GM23338 (cell line): ENCODE measurements at regions not wholly inside any gene's neighbourhood (a gene's known extent, or its start where the extent isn't known, plus 50 kb on each side); places are given as distances from the start of the nearest gene placed in this dataset.

Experiments
- ATAC-seq: fragments of 200-7000 bp; cut with Tn5 transposase; 3 replicates; pipeline ENCODE4 v1.9.1; 2020
- DNase-seq: peaks from one replicate; pipeline ENCODE4 v3.0.0-alpha.2; 2015; ENCODE audit warnings: low spot score
- H2AFZ ChIP-seq: fragments of 200-600 bp; sonication (generic); 2 replicates; pipeline ENCODE4 v1.8.0; 2016; ENCODE audit warnings: antibody characterized with exemption, mild to moderate bottlenecking, moderate library complexity
- H3F3A ChIP-seq: fragments of 200-600 bp; sonication (generic); replicated peaks from 2 replicates; pipeline ENCODE4 v1.8.0; 2017; ENCODE audit warnings: antibody characterized with exemption, mixed run types, low read depth
- H3K27ac ChIP-seq: fragments of 200-600 bp; sonication (generic); 2 replicates; pipeline ENCODE4 v1.6.1; 2016; ENCODE audit warnings: low read depth
- H3K27me3 ChIP-seq: fragments of 200-600 bp; sonication (generic); 2 replicates; pipeline ENCODE4 v1.8.0; 2016; ENCODE audit warnings: mild to moderate bottlenecking, mixed run types, moderate library complexity; ENCODE audit not compliant: insufficient read depth
- H3K36me3 ChIP-seq: fragments of 200-600 bp; sonication (generic); 2 replicates; pipeline ENCODE4 v1.8.0; 2016; ENCODE audit warnings: mild to moderate bottlenecking; ENCODE audit not compliant: insufficient read depth
- H3K4me1 ChIP-seq: fragments of 200-600 bp; sonication (generic); 2 replicates; pipeline ENCODE4 v1.8.0; 2016; ENCODE audit warnings: mild to moderate bottlenecking, moderate library complexity; ENCODE audit not compliant: insufficient read depth
- H3K4me2 ChIP-seq: fragments of 200-600 bp; sonication (generic); 2 replicates; pipeline ENCODE4 v1.7.1; 2017; ENCODE audit warnings: mixed run types
- H3K4me3 ChIP-seq: fragments of 200-600 bp; sonication (generic); 2 replicates; pipeline ENCODE4 v1.6.1; 2016; ENCODE audit warnings: mixed run types
- H3K79me2 ChIP-seq: fragments of 200-600 bp; sonication (generic); replicated peaks from 2 replicates; pipeline ENCODE4 v1.8.0; 2017; ENCODE audit warnings: mild to moderate bottlenecking; ENCODE audit not compliant: insufficient read depth
- H3K9me2 ChIP-seq: fragments of 200-600 bp; sonication (generic); 2 replicates; pipeline ENCODE4 v1.8.0; 2017; ENCODE audit not compliant: insufficient read depth
- H4K20me1 ChIP-seq: fragments of 200-600 bp; sonication (generic); replicated peaks from 2 replicates; pipeline ENCODE4 v1.8.0; 2017; ENCODE audit warnings: mild to moderate bottlenecking; ENCODE audit not compliant: insufficient read depth
- H3K27ac Mint-ChIP-seq: 2 replicates; pipeline ENCODE4 v1.8.0; 2020; ENCODE audit warnings: inconsistent platforms, mild to moderate bottlenecking, moderate library complexity, mixed read lengths
- H3K27me3 Mint-ChIP-seq: 3 replicates; pipeline ENCODE4 v1.8.0; 2022; ENCODE audit warnings: low read depth, mild to moderate bottlenecking, moderate library complexity, mixed read lengths, inconsistent platforms; ENCODE audit not compliant: insufficient read depth, poor library complexity
- H3K36me3 Mint-ChIP-seq: 3 replicates; pipeline ENCODE4 v1.8.0; 2021; ENCODE audit warnings: low read depth, mild to moderate bottlenecking, inconsistent platforms, moderate library complexity, mixed read lengths
- H3K4me1 Mint-ChIP-seq: 3 replicates; pipeline ENCODE4 v1.8.0; 2020; ENCODE audit warnings: mild to moderate bottlenecking, inconsistent platforms, mixed read lengths
- H3K4me3 Mint-ChIP-seq: 3 replicates; pipeline ENCODE4 v1.8.0; 2021; ENCODE audit warnings: moderate library complexity, mild to moderate bottlenecking, inconsistent platforms, mixed read lengths
- H3K9me3 Mint-ChIP-seq: 3 replicates; pipeline ENCODE4 v1.8.0; 2020; ENCODE audit warnings: moderate library complexity, mild to moderate bottlenecking, inconsistent platforms, mixed read lengths
- CREB1 ChIP-seq: fragments of 250-450 bp; sonication (Bioruptor Pico); IDR thresholded peaks from 2 replicates; pipeline ENCODE4 v1.5.0; 2020; ENCODE audit warnings: low read depth, mild to moderate bottlenecking, moderate library complexity
- CTCF ChIP-seq, 2 experiments: fragments of 200-600 bp in 1 of 2; sonication (generic) in 1 of 2; conservative IDR thresholded peaks; 2 replicates each; pipeline versions ENCODE4 v1.5.1 to v1.6.1; 2016 to 2017; ENCODE audit warnings: antibody characterized with exemption in 2 of 2, low read depth in 2 of 2, mild to moderate bottlenecking in 2 of 2, moderate library complexity in 1 of 2
- ETS1 ChIP-seq: IDR thresholded peaks from 2 replicates; pipeline ENCODE4 v1.6.1; 2016; ENCODE audit warnings: antibody characterized with exemption
- NANOG ChIP-seq: IDR thresholded peaks from 2 replicates; pipeline ENCODE4 v1.6.1; 2016; ENCODE audit warnings: antibody characterized with exemption, borderline replicate concordance
- POLR2AphosphoS5 ChIP-seq: IDR thresholded peaks from 2 replicates; pipeline ENCODE4 v1.6.1; 2016; ENCODE audit warnings: antibody characterized with exemption, low read depth
- REST ChIP-seq: IDR thresholded peaks from one replicate; pipeline ENCODE4 v1.6.1; 2018; ENCODE audit warnings: antibody characterized with exemption; ENCODE audit not compliant: unreplicated experiment
- ZNF462 ChIP-seq: fragments of 250-450 bp; sonication (Bioruptor Pico); IDR thresholded peaks from 2 replicates; pipeline ENCODE4 v1.5.0; 2020; ENCODE audit warnings: mild to moderate bottlenecking, moderate library complexity

GRCh38 chr5:6849316-6850105 is 136.3 kb downstream of the TENT4A start:
- DNase-seq: no peak
- Histone ChIP-seq H3F3A (no peaks in the 10 kb centered on the region), H3K4me1 (peaks cover 4% of the 10 kb centered on the region; the same call in 1 of the 2 replicates), H3K79me2 (no peaks in the 10 kb centered on the region), H3K36me3 (no peaks in the 10 kb centered on the region; the same call in 1 of the 2 replicates), H3K27me3 (no peaks in the 10 kb centered on the region), H3K4me2 (no peak overlapping the region), H2AFZ (no peak overlapping the region), H4K20me1 (no peaks in the 10 kb centered on the region), H3K4me3 (no peak overlapping the region), H3K27ac (no peak overlapping the region), H3K9me2 (no peaks in the 10 kb centered on the region)
- Mint-ChIP-seq H3K36me3 (peaks cover 28% of the 10 kb centered on the region), H3K9me3 (peaks cover 42% of the 10 kb centered on the region), H3K4me1 (peaks cover 7% of the 10 kb centered on the region; the same call in 2 of the 3 replicates), H3K4me3 (no peak overlapping the region), H3K27ac (no peak overlapping the region), H3K27me3 (peaks cover 6% of the 10 kb centered on the region)
- no peak for ATAC-seq
- TF ChIP-seq ETS1: no peak
- TF ChIP-seq CREB1 (CRISPR knock-in tag): no peak
- TF ChIP-seq REST: no peak
- no peak for TF ChIP-seq NANOG
- no peak for TF ChIP-seq POLR2AphosphoS5

GRCh38 chr5:6850106-6850432 is 136.8 kb downstream of the TENT4A start:
- Mint-ChIP-seq H3K36me3 (peaks cover 28% of the 10 kb centered on the region), H3K4me3 (no peak overlapping the region), H3K27me3 (peaks cover 6% of the 10 kb centered on the region), H3K27ac (no peak overlapping the region), H3K9me3 (peaks cover 48% of the 10 kb centered on the region), H3K4me1 (peaks cover 7% of the 10 kb centered on the region; the same call in 2 of the 3 replicates)
- DNase-seq (no peak), ATAC-seq (no peak)
- H3K79me2 ChIP-seq: no peaks in the 10 kb centered on the region
- no peaks in the 10 kb centered on the region for H4K20me1 ChIP-seq
- no peaks in the 10 kb centered on the region for H3K27me3 ChIP-seq
- no peaks in the 10 kb centered on the region; the same call in 1 of the 2 replicates for H3K36me3 ChIP-seq
- no peak overlapping the region for H3K27ac ChIP-seq
- H3F3A ChIP-seq: no peaks in the 10 kb centered on the region
- H3K4me2 ChIP-seq: no peak overlapping the region
- H2AFZ ChIP-seq: no peak overlapping the region
- no peaks in the 10 kb centered on the region for H3K9me2 ChIP-seq
- H3K4me1 ChIP-seq: peaks cover 4% of the 10 kb centered on the region; the same call in 1 of the 2 replicates
- H3K4me3 ChIP-seq: no peak overlapping the region
- no peak for TF ChIP-seq CREB1 (CRISPR knock-in tag)
- no peak for TF ChIP-seq POLR2AphosphoS5
- no peak for TF ChIP-seq ZNF462 (CRISPR knock-in tag)
- no peak for TF ChIP-seq CTCF (conservative IDR thresholded peaks at IDR 0.05; ENCODE audit: low read depth in 2 of 2)
